GM23338 (cell line): ENCODE measurements at regions not wholly inside any gene's neighbourhood (a gene's known extent, or its start where the extent isn't known, plus 50 kb on each side); places are given as distances from the start of the nearest gene placed in this dataset.

Experiments
- CTCF ChIP-seq, 2 experiments: fragments of 200-600 bp in 1 of 2; sonication (generic) in 1 of 2; conservative IDR thresholded peaks; 2 replicates each; pipeline versions ENCODE4 v1.5.1 to v1.6.1; 2016 to 2017; ENCODE audit warnings: antibody characterized with exemption in 2 of 2, low read depth in 2 of 2, mild to moderate bottlenecking in 2 of 2, moderate library complexity in 1 of 2
- EZH2phosphoT487 ChIP-seq: fragments of 200-600 bp; sonication (generic); IDR thresholded peaks from one replicate; pipeline ENCODE4 v1.8.1; 2018; ENCODE audit warnings: antibody characterized with exemption; ENCODE audit not compliant: unreplicated experiment
- POLR2AphosphoS5 ChIP-seq: IDR thresholded peaks from 2 replicates; pipeline ENCODE4 v1.6.1; 2016; ENCODE audit warnings: antibody characterized with exemption, low read depth

- TF ChIP-seq CTCF (conservative IDR thresholded peaks at IDR 0.05; ENCODE audit: low read depth in 2 of 2) = no peak
- TF ChIP-seq EZH2phosphoT487 = no peak
- no peak for TF ChIP-seq POLR2AphosphoS5
These were observed 332.9 kb downstream of the DSC3 start for GRCh38 chr18:30709595-30709994.
